OCI-LY7 (cell line): ENCODE measurements at regions not wholly inside any gene's neighbourhood (a gene's known extent, or its start where the extent isn't known, plus 50 kb on each side); places are given as distances from the start of the nearest gene placed in this dataset.

Experiments
- BruUV-seq: library from RNA; stranded (reverse); fragments of 400-500 nt; replicated peaks from 2 replicates; lab custom pipeline; 2021; lab: Mats Ljungman, UMichigan
- CTCF ChIA-PET: fragments of 300-600 bp; sonication (Branson Sonifier 250); formaldehyde crosslinking; loops from one replicate; lab custom pipeline; 2022; ENCODE audit warnings: antibody characterized with exemption; ENCODE audit not compliant: unreplicated experiment; lab: Charles Lee
- POLR2A ChIA-PET: fragments of 300-600 bp; sonication (Branson Sonifier 250); formaldehyde crosslinking; loops from one replicate; lab custom pipeline; 2022; ENCODE audit warnings: antibody characterized with exemption; lab: Charles Lee
- DNase-seq: peaks from one replicate; pipeline ENCODE4 v3.0.0-alpha.2; 2015; ENCODE audit warnings: low spot score
- H2AFZ ChIP-seq: fragments of 200-600 bp; sonication (generic), shearing (Covaris generic); 2 replicates; pipeline ENCODE4 v1.6.1; 2014; ENCODE audit warnings: mild to moderate bottlenecking, antibody characterized with exemption, low read length, moderate library complexity
- H3K27ac ChIP-seq: fragments of 200-600 bp; sonication (generic); 2 replicates; pipeline ENCODE4 v1.5.1; 2014; ENCODE audit warnings: mixed run types, low read depth, mild to moderate bottlenecking, moderate library complexity, low read length, inconsistent platforms; ENCODE audit not compliant: poor library complexity, severe bottlenecking
- H3K36me3 ChIP-seq: fragments of 200-600 bp; sonication (generic); 2 replicates; pipeline ENCODE4 v1.6.1; 2014; ENCODE audit warnings: mild to moderate bottlenecking, antibody characterized with exemption, low read length, moderate library complexity, mixed read lengths; ENCODE audit not compliant: insufficient read depth
- H3K4me1 ChIP-seq: fragments of 200-600 bp; sonication (generic); 2 replicates; pipeline ENCODE4 v1.5.1; 2014; ENCODE audit warnings: mild to moderate bottlenecking, low read length; ENCODE audit not compliant: insufficient read depth, poor library complexity, severe bottlenecking
- H3K4me2 ChIP-seq: fragments of 200-600 bp; sonication (generic); 2 replicates; pipeline ENCODE4 v1.6.1; 2014; ENCODE audit warnings: mild to moderate bottlenecking, low read length
- H3K4me3 ChIP-seq: fragments of 200-600 bp; sonication (generic); 2 replicates; pipeline ENCODE4 v1.5.1; 2014; ENCODE audit warnings: mild to moderate bottlenecking, low read depth, low read length; ENCODE audit not compliant: poor library complexity, severe bottlenecking
- H3K79me2 ChIP-seq: fragments of 200-600 bp; sonication (generic); 2 replicates; pipeline ENCODE4 v1.6.1; 2016; ENCODE audit warnings: low read depth, mild to moderate bottlenecking, low read length, moderate library complexity, mixed read lengths; ENCODE audit not compliant: insufficient read depth
- H3K9me2 ChIP-seq: fragments of 200-600 bp; sonication (generic); 2 replicates; pipeline ENCODE4 v1.6.1; 2016; ENCODE audit warnings: mild to moderate bottlenecking, low read length, mixed read lengths; ENCODE audit not compliant: insufficient read depth
- H3K9me3 ChIP-seq: fragments of 200-600 bp; sonication (generic); 2 replicates; pipeline ENCODE4 v1.6.1; 2014; ENCODE audit warnings: mild to moderate bottlenecking, mixed run types, low read length, mixed read lengths
- H4K20me1 ChIP-seq: fragments of 200-600 bp; sonication (generic); 2 replicates; pipeline ENCODE4 v1.6.1; 2014; ENCODE audit warnings: mild to moderate bottlenecking, antibody characterized with exemption, low read length, moderate library complexity, mixed read lengths; ENCODE audit not compliant: insufficient read depth
- EZH2phosphoT487 ChIP-seq: fragments of 200-600 bp; sonication (generic); IDR thresholded peaks from 2 replicates; pipeline ENCODE4 v1.6.1; 2018; ENCODE audit warnings: low read depth, borderline replicate concordance, mild to moderate bottlenecking, mixed run types, antibody characterized with exemption, low read length, moderate library complexity, mixed read lengths
- intact Hi-C: fragments of 100-400 bp; cut with micrococcal nuclease; formaldehyde crosslinking; loops from one replicate; pipeline ENCODE4 v1.10.0; 2022; ENCODE audit not compliant: unreplicated experiment
- TF ChIP-seq, protein P1 (sequence below): fragments of 200-600 bp; sonication (generic); conservative IDR thresholded peaks from 2 replicates; pipeline ENCODE4 v1.5.1; 2014; ENCODE audit warnings: mild to moderate bottlenecking, antibody characterized with exemption, low read length, moderate library complexity, mixed read lengths

GRCh38 chrX:39889704-39890103 lies 208.1 kb downstream of the BCOR start:
- no peak overlapping the region for H2AFZ ChIP-seq
- no peaks in the 10 kb centered on the region for H3K9me2 ChIP-seq
- ChIA-PET POLR2A (interaction anchor here (0.6 kb wide), 1 partner anchor 203 kb away, joined by 3 read pairs; no protein-coding TSS in a partner anchor), CTCF (no interaction called here)
- no peak overlapping the region for H3K27ac ChIP-seq
- intact Hi-C loops: no loop called here
- peaks cover 23% of the 10 kb centered on the region for H3K4me1 ChIP-seq
- DNase-seq: no peak
- TF ChIP-seq, protein P1, sequence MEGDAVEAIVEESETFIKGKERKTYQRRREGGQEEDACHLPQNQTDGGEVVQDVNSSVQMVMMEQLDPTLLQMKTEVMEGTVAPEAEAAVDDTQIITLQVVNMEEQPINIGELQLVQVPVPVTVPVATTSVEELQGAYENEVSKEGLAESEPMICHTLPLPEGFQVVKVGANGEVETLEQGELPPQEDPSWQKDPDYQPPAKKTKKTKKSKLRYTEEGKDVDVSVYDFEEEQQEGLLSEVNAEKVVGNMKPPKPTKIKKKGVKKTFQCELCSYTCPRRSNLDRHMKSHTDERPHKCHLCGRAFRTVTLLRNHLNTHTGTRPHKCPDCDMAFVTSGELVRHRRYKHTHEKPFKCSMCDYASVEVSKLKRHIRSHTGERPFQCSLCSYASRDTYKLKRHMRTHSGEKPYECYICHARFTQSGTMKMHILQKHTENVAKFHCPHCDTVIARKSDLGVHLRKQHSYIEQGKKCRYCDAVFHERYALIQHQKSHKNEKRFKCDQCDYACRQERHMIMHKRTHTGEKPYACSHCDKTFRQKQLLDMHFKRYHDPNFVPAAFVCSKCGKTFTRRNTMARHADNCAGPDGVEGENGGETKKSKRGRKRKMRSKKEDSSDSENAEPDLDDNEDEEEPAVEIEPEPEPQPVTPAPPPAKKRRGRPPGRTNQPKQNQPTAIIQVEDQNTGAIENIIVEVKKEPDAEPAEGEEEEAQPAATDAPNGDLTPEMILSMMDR: no peak
- TF ChIP-seq EZH2phosphoT487: no peak
- H3K9me3 ChIP-seq: no peaks in the 10 kb centered on the region
- BruUV-seq: no TSS peak
- H4K20me1 ChIP-seq: no peaks in the 10 kb centered on the region
- no peak overlapping the region for H3K4me2 ChIP-seq
- no peaks in the 10 kb centered on the region for H3K36me3 ChIP-seq
- H3K79me2 ChIP-seq: no peaks in the 10 kb centered on the region
- H3K4me3 ChIP-seq: no peak overlapping the region

GRCh38 chrX:39890807-39891206 lies 207.0 kb downstream of the BCOR start:
- Histone ChIP-seq H3K9me2 (no peaks in the 10 kb centered on the region), H3K9me3 (no peaks in the 10 kb centered on the region), H3K4me3 (no peak overlapping the region), H3K79me2 (no peaks in the 10 kb centered on the region), H2AFZ (no peak overlapping the region), H3K4me1 (peaks cover 23% of the 10 kb centered on the region), H3K27ac (no peak overlapping the region), H4K20me1 (no peaks in the 10 kb centered on the region), H3K4me2 (no peak overlapping the region), H3K36me3 (no peaks in the 10 kb centered on the region)
- no peak for DNase-seq
- POLR2A ChIA-PET: interaction anchor here (0.7 kb wide), 1 partner anchor 158 kb away, joined by 4 read pairs; no protein-coding TSS in a partner anchor
- CTCF ChIA-PET: no interaction called here
- BruUV-seq: no TSS peak
- TF ChIP-seq EZH2phosphoT487: no peak
- TF ChIP-seq, protein P1: no peak
- intact Hi-C loops: no loop called here

DNA sequence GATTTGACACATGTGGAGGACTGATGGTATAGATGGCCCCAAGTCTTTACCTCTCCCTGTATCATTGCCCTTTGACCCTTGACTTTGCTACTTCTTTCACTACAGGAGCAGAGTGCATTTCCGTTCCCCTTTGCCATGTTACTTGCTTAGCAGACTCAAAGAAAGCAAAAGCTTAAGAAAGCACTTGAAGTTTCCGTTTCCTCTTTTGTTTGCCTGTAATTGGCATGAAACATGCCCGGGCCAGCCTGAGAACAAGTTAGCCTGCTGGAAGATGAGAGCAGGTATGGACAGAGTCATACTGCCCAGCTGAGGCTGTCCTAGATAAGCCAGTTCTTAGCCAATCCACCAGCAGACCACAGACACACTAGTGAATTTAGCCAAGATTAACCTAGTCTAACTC lies 206.0 kb downstream of the BCOR start:
- CTCF ChIA-PET: no interaction called here
- no peaks in the 10 kb centered on the region for H4K20me1 ChIP-seq
- H3K4me1 ChIP-seq: peaks cover 23% of the 10 kb centered on the region
- peak overlapping the region; percentile 38 for H3K27ac ChIP-seq
- no peaks in the 10 kb centered on the region for H3K9me3 ChIP-seq
- DNase-seq: peak; percentile 69
- H3K36me3 ChIP-seq: no peaks in the 10 kb centered on the region
- intact Hi-C loops: no loop called here
- H3K9me2 ChIP-seq: no peaks in the 10 kb centered on the region
- POLR2A ChIA-PET: no interaction called here
- no peaks in the 10 kb centered on the region for H3K79me2 ChIP-seq
- peak overlapping the region; percentile 68; the same call in 1 of the 2 replicates for H2AFZ ChIP-seq
- H3K4me2 ChIP-seq: peak overlapping the region; percentile 39; the same call in 1 of the 2 replicates
- no TSS peak for BruUV-seq
- no peak for TF ChIP-seq EZH2phosphoT487
- TF ChIP-seq, protein P1: no peak
- H3K4me3 ChIP-seq: no peak overlapping the region
